Inflammatory macrophage (primary cell): ENCODE measurements at regions not wholly inside any gene's neighbourhood (a gene's known extent, or its start where the extent isn't known, plus 50 kb on each side); places are given as distances from the start of the nearest gene placed in this dataset.

Experiments used
- DNase-seq, 2 donors: peaks; one replicate each; pipeline ENCODE4 v3.0.0-alpha.2; 2020 to 2022

DNA sequence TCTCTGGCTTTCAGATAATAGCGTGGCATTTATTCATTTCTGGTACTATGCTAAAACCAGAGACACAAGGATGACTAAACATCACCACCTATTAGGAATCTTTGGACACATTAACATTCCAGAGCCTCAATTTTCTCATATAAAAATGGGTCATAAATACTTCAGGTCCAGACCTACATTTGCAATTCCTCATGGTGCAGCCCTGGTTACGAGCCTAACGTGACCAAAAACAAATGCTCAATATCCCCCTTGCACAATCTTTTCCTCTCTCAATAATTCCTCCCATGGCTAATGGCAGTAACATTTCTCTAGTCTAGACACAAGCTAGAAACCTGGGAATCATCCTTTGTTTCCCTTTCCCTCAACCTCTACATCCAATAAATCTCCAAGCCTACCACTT is 112.8 kb upstream of the NABP1 start:
- no peak for DNase-seq

DNA sequence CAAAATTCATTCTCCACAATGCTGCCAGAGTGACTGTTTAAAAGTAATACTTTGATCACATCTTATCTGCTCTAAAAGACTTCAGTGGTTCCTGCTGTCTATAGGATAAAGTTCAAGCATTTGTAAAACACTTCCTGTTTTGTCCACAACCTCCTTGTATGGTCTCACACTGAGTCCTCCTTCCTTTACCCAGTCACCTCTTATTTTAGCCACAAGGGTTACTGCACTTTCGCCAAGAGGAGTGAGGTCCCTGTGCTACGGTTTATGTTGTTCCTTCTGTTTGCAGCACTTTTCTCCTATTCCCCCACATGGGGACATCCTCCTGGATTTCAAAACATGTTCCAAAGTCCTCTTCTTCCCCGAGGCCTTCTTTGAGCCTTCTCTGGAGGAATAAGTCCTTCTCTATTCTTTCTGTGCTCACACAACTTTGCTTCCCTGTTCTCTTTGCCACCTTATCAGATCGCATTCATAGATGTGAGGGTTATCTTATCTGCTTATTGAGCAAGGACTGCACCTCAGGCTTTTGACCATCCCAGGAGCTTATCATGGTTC is 112.2 kb upstream of the NABP1 start:
- peak; percentile 67 to 71 for DNase-seq

DNA sequence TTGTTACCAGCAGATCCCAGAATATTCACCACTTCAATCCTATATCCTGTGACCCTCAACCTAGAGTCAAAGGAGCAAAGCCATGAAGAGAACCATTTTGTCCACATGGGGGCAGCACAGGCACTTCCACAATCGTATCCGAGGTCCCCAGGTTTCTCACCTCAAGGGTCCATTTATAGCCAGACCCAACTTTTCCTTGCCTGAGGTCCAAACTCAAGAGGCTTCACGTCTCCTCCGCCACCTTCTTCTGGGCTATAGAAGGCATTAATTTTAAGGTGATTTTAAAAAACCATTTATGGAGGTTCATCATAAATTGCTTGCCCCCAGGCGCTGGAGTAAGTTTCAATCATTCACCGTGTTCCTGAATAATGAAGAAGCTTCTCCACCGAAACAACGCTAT is 111.6 kb upstream of the NABP1 start:
- DNase-seq = peak; percentile 75 to 78

DNA sequence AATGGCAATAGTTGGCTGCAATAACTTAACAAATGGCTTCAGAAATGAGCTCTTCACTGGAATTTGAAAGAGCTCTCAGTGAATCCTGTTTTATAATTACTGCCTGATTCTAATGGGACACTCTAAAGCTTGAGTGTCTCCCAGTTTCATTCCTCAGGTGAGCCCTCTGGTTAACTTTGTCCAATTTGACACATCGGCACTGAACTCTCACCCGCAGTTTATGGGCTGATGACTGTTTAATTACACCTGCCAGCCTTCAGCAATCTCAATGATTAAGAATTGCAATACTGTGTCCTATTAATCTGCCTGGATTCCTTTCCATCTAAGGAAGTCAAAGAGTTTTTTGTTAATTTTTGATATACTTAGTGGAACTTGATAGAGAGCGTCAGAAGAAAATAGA is 110.7 kb upstream of the NABP1 start:
- no peak for DNase-seq

DNA sequence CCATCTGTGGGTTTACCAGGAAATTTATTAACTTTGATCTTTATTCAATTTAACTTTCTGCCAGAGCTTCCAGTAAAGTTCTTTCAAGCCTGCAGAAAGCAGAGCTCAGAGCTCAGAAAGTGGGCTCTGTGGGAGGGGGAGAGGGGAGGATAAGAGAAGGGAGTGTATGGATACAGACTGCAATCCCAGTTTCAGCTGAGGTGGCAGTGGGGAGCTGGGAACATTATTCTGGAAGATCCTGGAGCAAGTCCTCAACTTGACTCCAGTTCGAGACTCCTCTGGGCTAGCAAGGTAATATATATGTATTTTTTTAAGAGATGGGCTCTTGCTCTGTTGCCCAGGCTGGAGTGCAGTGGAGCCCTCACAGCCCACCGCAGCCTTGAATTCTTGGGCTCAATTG is 108.9 kb upstream of the NABP1 start:
- no peak for DNase-seq

DNA sequence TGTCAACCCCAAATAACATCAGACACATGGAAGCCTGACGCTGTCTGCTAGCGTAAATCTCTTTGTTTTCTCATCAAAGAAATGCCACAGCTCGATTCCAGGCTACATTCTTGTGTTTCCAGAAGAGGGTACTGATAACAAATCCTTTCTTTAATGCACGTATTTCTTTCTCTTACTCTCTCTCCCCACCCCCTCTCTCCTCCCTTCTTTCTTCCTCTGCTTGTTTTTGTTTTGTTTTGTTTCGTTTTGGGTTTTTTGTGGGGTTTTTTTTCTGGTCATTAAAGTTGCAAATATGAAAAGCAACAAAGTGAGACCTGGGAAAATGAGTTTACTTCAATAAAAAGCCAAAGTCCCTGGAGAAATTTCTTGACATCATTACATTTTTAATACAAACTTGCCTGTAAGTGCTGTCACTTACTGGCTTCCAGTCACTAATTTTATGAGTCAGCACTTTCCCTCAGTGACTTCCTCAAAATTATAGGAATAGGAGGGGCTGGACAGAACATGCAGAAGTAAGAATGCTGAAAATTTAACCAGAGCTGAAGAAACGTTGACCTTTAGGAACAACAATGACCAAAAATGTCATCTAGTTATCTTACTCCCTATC is 106.7 kb upstream of the NABP1 start:
- DNase-seq = peak; percentile 83 to 93

DNA sequence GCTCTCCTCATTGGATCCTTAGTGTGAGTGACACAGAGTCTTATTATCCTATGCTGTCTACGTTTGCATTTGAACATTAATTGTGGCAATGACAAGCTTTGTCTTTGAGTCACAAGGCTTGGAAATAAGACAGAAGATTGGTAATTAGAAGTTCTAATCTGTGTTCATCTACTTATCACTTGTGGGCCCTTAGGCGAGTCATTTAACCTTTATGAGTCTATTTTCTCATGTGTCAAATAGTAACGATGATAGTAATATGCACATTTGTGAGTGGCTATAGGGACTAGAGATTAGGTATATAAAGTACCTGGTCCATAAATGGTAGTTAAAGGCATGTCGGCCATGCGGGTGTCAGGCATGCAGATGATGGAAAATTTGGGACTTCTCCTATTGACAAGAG is 105.6 kb upstream of the NABP1 start:
- DNase-seq = no peak

DNA sequence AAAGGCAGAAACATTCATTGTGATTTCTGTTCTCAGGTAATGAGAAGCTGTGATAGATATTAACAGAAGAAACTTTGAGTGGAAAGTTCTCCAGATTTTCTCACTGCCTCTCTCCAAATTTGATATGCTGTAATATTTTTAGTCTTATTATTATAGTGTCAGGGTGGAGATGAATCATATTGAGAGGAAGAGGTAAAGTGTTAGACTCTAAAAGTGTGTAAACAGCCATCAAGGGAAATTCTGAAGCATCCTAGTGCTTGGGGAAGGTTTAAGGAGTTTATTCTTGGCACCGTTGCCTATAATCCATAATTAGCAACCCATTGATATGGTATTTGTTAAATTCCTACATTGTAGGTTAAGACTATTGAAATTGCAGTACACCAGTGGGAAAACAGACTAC is 104.7 kb upstream of the NABP1 start:
- DNase-seq = no peak

DNA sequence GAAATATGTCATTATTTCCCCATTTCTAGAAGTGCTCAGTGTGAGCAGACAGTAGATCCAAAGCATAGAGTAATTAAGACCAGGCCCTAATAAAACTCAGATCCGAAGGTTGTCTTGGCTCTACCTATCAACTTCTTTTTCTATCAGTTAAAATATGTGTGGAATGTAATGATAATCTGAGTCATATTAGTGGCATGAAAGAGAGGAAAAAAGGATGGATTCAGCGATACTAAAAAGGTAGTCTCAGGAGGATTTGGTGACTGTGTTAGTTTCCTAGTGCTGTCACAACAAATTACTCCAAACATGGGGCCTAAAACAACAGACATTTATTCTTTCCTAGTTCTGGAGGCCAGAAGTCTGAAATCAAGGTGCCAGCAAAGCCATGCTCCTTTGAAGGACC is 103.7 kb upstream of the NABP1 start:
- DNase-seq = no peak

DNA sequence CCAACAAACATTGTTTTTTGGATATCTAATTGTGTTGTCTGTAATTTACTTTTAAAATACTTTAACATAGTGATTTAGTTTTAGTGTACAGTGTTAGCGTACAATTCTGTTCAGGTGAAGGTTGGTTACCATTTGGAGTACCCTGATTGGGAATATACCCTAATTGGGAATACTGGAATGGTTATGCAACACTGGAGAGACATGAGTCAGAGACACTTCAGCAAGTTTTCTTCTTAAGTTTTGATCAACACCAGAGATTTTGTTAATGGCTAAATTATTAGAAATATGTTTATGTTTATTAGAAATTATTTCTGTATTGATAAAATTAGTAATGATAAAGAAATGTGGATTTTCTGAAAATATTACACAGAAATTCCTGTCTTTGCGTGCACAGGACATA is 100.3 kb upstream of the NABP1 start:
- DNase-seq = no peak

DNA sequence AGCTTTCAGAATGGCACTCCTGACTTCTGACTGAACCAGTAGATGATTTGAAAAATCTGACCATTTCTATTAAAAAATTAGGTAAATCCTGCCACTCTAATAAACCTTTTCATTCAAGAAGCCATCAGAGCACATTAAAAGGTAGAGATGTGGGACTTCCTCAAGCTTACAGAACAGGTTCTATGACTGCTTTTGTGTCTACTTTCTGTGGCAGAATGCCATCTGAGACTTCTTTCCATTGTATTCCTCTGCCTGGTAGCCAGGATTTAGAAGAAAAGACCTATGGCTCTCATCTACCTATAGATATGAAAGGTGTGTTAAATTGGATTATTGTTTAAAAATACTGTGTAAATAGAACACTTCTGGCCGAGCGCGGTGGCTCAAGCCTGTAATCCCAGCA is 99.9 kb upstream of the NABP1 start:
- no peak for DNase-seq

DNA sequence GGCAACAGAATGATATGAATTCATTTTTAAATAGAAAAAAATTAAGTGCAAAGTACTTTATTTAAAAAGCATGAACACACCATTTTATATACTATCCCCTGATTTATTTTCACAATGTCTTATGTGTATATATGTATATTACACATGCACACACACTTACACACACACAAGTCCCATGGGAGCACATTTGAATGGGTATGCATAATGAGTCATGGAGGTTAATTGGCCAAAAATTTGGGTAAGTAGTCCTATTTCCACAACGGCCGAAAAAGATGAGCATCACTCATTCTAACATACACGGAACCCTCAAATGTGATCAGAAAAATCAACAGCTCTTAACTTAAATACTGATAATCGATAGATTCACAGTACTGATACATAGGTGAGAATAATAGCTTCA is 97.4 kb upstream of the NABP1 start:
- DNase-seq = no peak

DNA sequence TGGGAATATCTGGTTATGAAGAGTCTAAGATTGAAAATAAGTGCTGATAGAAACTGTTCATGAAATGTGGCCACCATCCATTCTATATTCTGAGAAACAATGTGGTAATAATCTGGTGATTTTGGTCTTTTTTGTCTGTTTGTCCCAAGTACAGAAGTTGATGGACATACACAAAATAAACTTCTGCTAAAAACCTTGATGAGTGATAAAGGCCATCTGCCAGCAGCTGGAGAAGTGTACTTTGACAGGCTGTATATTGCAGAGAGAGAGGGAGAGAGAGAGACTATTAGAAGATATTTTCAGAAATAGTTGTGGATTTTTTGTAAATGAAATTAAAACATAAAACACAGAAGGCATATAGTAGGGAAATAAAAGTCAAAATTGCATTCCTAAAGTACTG is 96.9 kb upstream of the NABP1 start:
- DNase-seq = no peak

DNA sequence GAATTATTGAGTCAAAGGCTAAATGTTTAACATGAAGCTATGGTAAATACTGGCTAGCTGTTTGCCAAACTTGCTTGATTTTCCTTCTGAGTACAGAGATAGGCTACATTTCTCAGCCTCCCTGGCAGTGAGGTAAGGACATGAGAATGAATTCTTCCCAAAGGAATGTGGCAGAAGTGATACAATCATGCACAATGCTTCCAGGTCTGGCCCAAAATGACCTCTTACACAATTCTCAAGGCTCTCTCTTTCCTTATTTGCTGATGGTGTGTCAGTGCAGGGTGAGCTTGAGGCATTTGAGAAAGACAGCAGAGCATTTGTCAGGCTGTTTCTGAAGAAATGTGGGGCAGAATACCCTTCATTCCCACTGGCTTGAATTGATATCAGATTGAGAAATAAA is 95.6 kb upstream of the NABP1 start:
- DNase-seq = no peak

DNA sequence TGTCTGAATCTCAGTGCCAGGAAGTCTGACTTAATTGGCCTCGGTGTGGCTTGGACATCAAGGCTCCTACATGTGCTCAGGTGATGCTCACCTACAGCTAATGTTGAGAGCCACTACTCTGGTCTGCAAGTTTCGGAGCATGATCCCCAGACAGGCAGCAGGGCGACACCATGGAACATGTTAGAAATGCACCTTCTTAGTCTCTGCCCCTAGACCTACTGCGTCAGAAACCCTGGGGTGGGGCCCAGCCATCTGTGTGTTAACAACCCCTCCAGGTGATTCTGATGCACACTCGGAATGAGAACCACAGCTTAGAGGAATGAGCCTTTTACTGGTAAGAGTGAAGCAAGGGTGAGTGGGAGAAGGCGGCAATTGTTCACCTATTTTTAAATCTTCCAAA is 86.9 kb upstream of the NABP1 start:
- DNase-seq = no peak

DNA sequence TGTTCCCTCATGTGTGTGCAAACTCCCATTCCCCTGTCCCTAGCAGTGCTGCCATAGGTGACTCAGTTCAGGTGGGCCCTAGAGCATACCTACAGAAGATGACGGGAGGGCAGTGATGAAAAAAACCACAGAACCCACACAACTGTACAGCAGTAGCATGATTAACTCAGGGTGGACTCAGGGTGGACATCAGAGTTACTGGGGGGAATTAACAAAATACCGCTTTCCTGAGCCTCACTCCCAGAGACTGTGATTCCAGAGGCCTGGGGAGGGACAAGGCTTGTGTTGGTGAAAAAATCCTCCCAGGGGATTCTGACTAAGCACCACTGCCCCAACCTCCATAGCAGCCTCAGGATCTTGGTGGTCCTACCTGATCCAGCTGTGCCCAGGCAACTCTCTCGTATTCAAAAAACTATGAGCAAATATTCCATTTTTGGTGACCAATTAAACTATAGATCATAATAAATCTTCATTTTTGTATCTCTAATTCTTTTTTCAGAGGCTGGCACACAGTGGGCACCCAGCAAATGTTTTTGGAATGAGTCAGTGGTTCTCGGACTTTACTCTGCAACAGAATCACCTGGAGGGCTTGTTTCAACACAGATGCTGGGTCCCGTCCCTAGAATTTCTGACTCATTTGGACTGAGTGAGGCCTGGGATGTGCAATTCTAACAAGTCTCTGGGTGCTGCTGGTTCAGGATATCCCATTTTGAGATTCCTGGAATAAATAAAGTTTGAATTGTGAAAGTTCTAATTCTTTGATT is 84.1 kb upstream of the NABP1 start:
- no peak for DNase-seq

DNA sequence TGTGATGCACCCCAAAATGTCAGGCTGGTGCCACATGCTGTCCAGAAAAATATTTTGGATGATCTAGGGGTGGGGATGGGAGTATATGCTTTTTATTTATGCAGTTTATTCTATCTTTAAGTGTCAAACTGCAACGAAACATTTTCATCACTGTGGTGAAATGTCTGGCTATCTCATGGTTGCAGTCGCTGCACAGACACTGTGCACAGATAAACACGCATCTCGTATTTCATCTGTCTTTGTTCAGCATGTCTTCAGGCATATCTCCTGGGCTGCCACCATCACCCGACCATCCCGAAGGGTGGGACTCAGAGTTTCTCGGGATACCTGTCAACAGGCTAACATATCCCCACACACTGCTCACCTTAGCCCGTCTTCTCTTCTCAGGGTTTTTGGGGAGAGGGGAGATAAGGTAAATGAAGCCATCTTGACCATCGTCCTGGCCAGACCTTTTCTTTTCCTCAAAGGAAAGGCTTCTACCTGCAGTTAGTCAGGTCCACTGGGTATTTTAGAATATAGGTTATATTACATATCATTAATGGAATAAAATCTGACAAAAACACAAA is 80.7 kb upstream of the NABP1 start:
- no peak for DNase-seq

DNA sequence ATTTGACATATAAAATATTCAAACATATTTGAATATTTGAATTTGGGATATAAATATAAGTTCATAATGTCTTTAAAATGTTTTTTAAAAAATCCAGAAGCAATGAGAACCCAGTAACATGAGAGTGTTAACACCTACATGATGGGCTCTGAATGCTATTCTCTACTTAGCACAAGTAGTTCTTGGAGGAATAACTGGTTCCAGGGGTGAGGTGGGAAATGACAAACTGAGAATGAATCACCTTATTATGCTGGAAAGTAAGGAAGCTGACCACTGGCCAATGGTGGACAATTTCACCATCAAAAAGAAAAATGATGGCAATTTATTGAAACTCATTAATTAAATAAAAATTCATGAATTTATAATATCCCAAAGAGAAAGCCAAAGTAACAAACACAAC is 79.6 kb upstream of the NABP1 start:
- DNase-seq = no peak

DNA sequence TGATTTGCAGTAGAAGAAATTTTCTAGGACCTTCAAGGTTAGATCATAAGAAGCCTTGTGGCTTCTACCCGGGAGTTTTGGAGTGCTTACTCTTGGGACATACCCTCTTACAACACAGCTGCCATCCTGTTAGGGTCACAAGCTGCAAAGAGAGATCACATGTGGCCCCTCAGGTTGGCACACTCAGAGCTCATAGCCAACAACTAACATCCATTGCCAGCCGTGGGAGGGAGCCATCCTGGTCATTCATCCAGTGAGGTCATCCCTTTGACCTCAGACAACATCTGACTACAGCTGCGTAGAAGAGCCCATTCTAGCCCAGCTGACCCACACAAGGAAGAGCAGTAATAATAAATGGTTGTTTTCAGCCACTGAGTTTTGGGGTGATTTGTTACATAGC is 76.9 kb upstream of the NABP1 start:
- DNase-seq = peak; percentile 95 to 99

DNA sequence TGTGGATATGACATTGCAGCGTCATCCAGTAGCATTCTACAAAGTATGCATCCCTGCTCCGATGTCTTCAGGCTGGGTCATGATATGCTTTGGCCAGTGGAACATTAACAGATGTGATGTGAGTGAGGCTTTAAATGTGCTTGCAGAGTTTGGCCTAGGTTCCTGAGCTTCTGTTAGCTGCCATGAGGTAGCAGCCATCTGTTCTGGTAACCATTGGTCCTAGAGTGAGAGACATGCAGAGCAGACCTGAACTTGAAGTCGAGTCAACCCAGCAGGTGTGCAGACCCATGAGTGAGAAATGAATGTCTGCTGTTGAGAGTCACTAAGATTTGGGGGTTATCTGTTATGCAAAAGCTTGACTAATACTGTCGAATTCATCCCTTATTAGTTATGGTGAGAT is 73.8 kb upstream of the NABP1 start:
- no peak for DNase-seq

DNA sequence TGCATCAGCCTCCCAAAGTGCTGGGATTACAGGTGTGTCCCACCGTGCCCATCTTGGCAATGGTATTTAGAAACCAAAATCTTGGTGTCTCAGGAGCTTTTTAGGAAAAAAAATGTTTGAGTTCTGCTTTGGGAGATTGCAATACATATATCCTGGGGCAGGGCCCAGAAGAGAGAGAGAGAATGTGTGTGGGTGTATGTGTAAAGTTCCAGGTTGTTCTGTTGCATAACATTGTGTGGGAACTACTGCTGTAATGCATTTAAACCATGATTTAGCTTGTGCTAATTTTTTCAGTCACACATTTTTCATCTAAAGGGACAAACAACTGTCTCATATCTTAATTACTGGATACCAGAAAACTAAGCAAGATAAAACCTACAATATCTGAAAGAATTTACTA is 70.8 kb upstream of the NABP1 start:
- peak; percentile 72 for DNase-seq

DNA sequence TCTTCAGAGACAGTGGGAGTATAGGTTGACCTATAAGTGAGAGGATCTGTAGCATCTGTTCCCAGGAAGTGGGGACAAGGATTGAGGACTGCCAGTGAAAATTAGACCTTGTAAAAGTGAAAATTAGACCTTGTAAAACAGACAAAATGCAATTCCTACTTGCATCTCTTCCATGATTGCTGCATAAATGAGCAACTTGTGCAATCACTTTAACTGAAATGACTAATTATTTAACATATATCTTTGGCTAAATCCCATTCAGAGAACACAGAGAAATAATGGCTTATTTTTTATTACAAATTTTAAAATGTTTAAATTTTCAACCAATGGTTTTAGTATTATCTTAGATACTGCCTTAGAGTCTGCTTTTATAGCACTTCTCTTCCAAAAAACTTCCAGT is 67.2 kb upstream of the NABP1 start:
- peak in 1 of 2 donors; percentile 54 for DNase-seq

DNA sequence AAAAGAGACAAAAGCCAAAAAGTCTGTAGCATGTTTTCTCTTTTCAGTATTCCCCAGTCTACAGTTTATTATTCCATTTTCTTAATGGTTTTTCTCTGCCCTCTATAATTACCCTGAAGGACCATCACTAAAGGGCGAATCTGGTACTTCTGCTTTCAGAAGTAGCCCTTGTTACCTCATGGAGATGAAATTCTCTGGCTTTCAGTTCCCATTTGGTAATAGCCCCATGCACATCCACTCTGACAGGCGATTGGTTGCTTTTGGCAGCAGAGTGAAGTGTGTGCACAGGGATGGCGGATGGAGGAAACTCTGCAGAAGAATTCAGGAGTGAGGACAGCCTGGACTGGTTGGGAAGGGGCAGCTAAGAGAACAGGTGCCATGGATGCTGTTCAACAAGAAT is 66.3 kb upstream of the NABP1 start:
- peak; percentile 90 to 93 for DNase-seq

DNA sequence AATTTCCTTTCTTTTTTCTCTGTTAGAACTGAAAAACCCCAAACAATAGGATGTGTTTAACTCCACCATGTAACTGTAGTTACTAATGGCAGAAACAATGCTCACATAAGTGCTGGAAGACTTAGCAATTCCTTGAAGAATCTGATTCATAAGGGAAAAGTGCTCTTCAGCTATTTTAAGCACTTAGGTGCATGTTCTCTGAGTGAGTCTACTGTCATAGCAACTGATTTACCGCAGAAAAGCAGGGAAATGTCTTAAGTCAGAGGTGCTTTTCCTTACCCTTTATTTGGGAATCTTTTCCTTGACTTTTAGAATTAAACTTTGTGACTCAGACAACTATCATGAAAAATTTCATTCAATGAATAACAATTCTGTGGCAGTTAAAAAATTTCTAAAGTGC is 65.4 kb upstream of the NABP1 start:
- DNase-seq = no peak
